ENCODE measurements at regions not wholly inside any gene's neighbourhood (a gene's known extent, or its start where the extent isn't known, plus 50 kb on each side); places are given as distances from the start of the nearest gene placed in this dataset.

- H3K4me3 ChIP-seq (replicated peaks; ENCODE audit: low read depth, low read length), result no peak overlapping the region
- TF ChIP-seq CTCF (IDR thresholded peaks at IDR 0.05; ENCODE audit: low read depth, low read length, missing control alignments), result no peak
- no peak for DNase-seq (ENCODE audit: extremely low read depth, low read depth)
Observed at GRCh38 chr4:178174756-178175155, 732.5 kb upstream of the AGA start.

DNA sequence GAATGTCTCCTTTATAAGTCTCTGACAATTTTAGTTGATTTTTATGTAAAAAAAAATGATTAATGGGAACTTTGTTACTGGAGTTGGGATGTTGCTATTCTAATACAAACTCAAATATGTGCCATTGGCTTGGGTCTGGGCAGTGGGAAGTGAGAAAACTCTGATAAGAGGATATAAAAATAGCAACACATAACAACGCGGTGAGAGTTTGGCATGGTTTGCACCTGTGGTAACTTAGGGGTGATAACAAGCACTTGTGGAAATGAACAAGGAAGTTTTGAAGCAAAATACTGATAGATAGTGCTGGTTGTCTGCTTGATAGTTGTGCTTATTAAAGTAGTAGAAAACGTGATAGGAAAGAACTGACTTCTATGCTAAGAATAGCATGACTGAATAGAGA, 743.3 kb upstream of the AGA start:
- H3K4me3 ChIP-seq (replicated peaks; ENCODE audit: low read depth, low read length), result no peak overlapping the region
- no peak for DNase-seq (ENCODE audit: extremely low read depth, low read depth)
- no peak for TF ChIP-seq CTCF (IDR thresholded peaks at IDR 0.05; ENCODE audit: low read depth, low read length, missing control alignments)

DNA sequence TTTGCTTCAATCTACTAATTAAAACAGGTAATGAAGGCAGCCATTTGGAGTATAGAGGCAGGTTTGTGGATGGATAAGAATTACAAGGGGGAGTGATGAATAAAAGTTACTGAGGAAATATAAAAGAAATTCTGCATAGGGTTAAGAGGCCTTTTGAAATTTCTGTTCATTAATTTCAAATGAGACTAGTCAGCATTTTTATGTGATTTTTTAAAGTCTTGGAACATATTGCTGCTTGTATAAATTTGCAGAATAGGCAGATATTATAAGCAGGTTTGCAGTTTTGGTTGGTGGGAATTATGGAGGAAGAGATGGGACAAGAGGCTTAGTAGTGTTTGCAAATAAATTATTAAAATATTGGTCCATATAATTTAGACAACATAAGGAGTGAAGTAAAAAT, 750.4 kb upstream of the AGA start:
- no peak overlapping the region for H3K4me3 ChIP-seq (replicated peaks; ENCODE audit: low read depth, low read length)
- no peak for DNase-seq (ENCODE audit: extremely low read depth, low read depth)
- TF ChIP-seq CTCF (IDR thresholded peaks at IDR 0.05; ENCODE audit: low read depth, low read length, missing control alignments), result no peak

DNA sequence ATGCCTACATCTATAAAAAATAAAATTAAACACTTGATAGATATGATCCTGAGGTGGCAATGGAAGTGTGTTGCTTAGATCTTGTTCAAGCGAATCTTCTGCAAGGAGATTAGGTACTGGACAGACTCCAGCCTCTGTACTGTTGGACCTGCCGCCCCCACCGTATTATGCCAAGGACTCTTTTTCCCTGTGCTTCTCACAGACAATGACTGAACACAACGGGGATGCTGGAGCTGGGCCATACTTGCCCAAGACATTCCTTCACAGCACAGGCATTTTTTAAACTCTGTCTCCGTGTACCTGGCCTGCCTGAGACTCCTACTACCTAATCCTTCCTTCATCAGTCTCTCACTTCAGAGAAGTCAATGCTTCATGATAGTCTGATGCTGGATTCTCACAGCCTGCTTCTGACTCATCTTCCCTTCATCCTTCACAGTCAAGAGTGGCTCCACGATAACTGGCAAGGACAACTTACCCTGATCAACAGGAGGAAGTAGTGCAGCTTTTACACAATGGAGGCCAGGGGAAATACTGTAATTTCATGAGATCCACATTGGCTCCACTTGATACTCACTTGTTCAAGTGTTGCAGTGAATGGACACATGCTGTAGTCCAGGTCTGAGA, 754.6 kb upstream of the AGA start:
- no peak overlapping the region for H3K4me3 ChIP-seq (replicated peaks; ENCODE audit: low read depth, low read length)
- no peak for DNase-seq (ENCODE audit: extremely low read depth, low read depth)
- TF ChIP-seq CTCF (IDR thresholded peaks at IDR 0.05; ENCODE audit: low read depth, low read length, missing control alignments), result no peak

- H3K4me3 ChIP-seq (replicated peaks; ENCODE audit: low read depth, low read length), result no peak overlapping the region
- no peak for DNase-seq (ENCODE audit: extremely low read depth, low read depth)
- TF ChIP-seq CTCF (IDR thresholded peaks at IDR 0.05; ENCODE audit: low read depth, low read length, missing control alignments), result no peak
Observed at GRCh38 chr4:178198691-178199090, 756.5 kb upstream of the AGA start.

GRCh38 chr4:178202422-178202821, 760.2 kb upstream of the AGA start:
- no peak for DNase-seq (ENCODE audit: extremely low read depth, low read depth)
- TF ChIP-seq CTCF (IDR thresholded peaks at IDR 0.05; ENCODE audit: low read depth, low read length, missing control alignments), result no peak
- H3K4me3 ChIP-seq (replicated peaks; ENCODE audit: low read depth, low read length), result no peak overlapping the region

DNA sequence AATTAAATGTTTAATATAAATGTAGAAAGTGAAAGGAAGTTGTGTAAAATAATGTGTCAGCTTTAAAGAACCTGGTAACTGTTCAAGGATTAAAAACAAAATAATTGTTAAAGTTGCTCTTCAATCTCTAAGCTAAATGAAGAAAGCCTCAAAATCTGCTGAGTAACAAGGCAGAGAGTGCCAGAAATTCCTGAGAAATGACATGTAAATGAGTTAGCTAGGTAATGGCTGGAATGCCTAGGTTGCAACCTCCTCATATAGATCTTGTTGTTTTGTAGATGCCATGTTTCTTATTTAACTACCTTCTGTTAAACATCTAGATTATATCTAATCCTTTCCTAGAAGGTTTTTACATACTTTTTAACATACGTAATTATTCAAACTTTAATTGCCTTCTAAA, 763.6 kb upstream of the AGA start:
- H3K4me3 ChIP-seq (replicated peaks; ENCODE audit: low read depth, low read length), result no peak overlapping the region
- DNase-seq (ENCODE audit: extremely low read depth, low read depth), result no peak
- TF ChIP-seq CTCF (IDR thresholded peaks at IDR 0.05; ENCODE audit: low read depth, low read length, missing control alignments), result no peak

Measured in HFF-Myc (cell line).